Activated B cell treated with CpG ODN at 0.5 μM for 24 hours (primary cell): ENCODE measurements at regions not wholly inside any gene's neighbourhood (a gene's known extent, or its start where the extent isn't known, plus 50 kb on each side); places are given as distances from the start of the nearest gene placed in this dataset.

Experiments
- ATAC-seq: fragments of 200-7000 bp; cut with Tn5 transposase; one replicate; pipeline ENCODE4 v1.10.0; 2021; ENCODE audit warnings: low read depth, mild to moderate bottlenecking, moderate library complexity
- CTCF ChIA-PET: fragments of 350-600 bp; sonication (Branson Sonifier 250); formaldehyde crosslinking; loops from one replicate; lab custom pipeline; 2021; ENCODE audit warnings: antibody characterized with exemption; lab: Charles Lee
- POLR2A ChIA-PET: fragments of 350-600 bp; sonication (Branson Sonifier 250); formaldehyde crosslinking; loops from one replicate; lab custom pipeline; 2021; ENCODE audit warnings: antibody characterized with exemption; lab: Charles Lee
- DNase-seq: peaks from one replicate; pipeline ENCODE4 v3.0.0; 2022
- H3K27ac Mint-ChIP-seq: one replicate; pipeline ENCODE4 v1.8.0; 2020; ENCODE audit warnings: mixed read lengths
- H3K27me3 Mint-ChIP-seq: one replicate; pipeline ENCODE4 v1.8.0; 2021; ENCODE audit warnings: mixed read lengths
- H3K36me3 Mint-ChIP-seq: one replicate; pipeline ENCODE4 v1.8.0; 2021; ENCODE audit warnings: low read depth, mixed read lengths
- H3K4me1 Mint-ChIP-seq: one replicate; pipeline ENCODE4 v1.8.0; 2021; ENCODE audit warnings: mixed read lengths
- H3K4me3 Mint-ChIP-seq: one replicate; pipeline ENCODE4 v1.8.0; 2020; ENCODE audit warnings: mild to moderate bottlenecking, mixed read lengths
- H3K9me3 Mint-ChIP-seq: one replicate; pipeline ENCODE4 v1.8.0; 2020; ENCODE audit warnings: mixed read lengths
- intact Hi-C: fragments of 100-400 bp; cut with micrococcal nuclease; formaldehyde crosslinking; loops from one replicate; pipeline ENCODE4 v1.15.1; 2024
- TF ChIP-seq, protein P1 (sequence below): fragments of 200-600 bp; IDR thresholded peaks from one replicate; pipeline ENCODE4 v1.8.0; 2022; ENCODE audit warnings: antibody characterized with exemption, mild to moderate bottlenecking

DNA sequence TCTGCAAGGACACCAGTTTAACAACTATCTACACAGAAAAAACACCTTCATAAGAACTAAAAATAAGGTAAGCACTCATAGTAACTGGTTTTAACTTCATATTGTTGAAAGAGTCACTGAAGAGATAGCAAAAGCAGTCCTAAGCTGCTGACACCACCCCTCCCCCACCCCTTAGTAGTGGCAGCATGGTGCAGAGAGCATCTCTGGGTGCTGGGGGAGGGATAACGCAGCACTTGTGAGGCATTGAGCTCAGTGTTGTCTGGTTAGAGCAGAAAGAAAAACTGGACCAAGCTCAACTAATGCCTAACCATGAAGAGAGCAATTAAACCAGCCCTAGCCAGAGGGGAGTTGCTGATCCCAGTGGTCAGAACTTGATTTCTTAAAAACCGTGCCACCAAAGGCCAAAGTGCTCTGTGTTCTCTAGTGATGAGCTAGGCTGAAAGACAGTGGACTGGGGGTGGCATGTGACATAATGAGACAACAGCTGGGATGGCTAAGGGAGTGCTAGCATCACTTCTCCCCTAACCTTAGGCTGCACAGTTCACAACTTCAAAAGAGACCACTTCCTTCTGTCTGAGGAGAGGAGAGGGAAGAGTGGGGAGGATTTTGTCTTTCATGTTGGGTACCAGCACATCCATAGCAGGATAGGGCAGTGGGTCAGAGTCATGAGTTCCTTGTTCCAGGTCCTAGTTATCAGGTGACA lies 669.3 kb downstream of the PDHA2 start:
- H3K27me3 Mint-ChIP-seq = no peaks in the 10 kb centered on the region

DNA sequence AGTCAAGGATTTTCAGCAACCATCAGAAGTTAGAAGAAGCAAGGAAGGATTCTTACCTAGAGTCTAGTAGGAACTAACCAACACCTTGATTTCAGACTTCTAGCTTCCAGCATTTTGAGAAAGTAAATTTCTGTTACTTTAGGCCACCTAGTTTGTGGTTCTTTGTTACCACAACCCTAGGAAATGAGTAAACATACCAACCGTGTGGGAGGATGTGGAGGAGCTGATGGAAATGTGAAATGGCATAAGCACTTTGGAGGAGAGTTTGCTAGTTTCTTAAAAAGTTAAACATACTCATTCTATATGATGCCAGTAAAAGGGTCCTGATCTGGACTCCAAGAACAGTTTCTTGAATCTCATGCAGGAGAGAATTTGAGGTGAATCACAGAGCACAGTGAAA lies 679.4 kb downstream of the PDHA2 start:
- H3K9me3 Mint-ChIP-seq = peaks cover 8% of the 10 kb centered on the region
- H3K27ac Mint-ChIP-seq = no peak overlapping the region
- POLR2A ChIA-PET = no interaction called here
- H3K36me3 Mint-ChIP-seq = no peaks in the 10 kb centered on the region
- H3K4me1 Mint-ChIP-seq = no peaks in the 10 kb centered on the region
- intact Hi-C loops = no loop called here
- ATAC-seq (no peak), DNase-seq (no peak)
- no peak overlapping the region for H3K4me3 Mint-ChIP-seq
- TF ChIP-seq, protein P1, sequence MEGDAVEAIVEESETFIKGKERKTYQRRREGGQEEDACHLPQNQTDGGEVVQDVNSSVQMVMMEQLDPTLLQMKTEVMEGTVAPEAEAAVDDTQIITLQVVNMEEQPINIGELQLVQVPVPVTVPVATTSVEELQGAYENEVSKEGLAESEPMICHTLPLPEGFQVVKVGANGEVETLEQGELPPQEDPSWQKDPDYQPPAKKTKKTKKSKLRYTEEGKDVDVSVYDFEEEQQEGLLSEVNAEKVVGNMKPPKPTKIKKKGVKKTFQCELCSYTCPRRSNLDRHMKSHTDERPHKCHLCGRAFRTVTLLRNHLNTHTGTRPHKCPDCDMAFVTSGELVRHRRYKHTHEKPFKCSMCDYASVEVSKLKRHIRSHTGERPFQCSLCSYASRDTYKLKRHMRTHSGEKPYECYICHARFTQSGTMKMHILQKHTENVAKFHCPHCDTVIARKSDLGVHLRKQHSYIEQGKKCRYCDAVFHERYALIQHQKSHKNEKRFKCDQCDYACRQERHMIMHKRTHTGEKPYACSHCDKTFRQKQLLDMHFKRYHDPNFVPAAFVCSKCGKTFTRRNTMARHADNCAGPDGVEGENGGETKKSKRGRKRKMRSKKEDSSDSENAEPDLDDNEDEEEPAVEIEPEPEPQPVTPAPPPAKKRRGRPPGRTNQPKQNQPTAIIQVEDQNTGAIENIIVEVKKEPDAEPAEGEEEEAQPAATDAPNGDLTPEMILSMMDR = no peak
- CTCF ChIA-PET = no interaction called here
- no peaks in the 10 kb centered on the region for H3K27me3 Mint-ChIP-seq

More for the DNA sequence above, 669.3 kb downstream of the PDHA2 start:
- H3K4me1 Mint-ChIP-seq = no peaks in the 10 kb centered on the region
- no peak for DNase-seq
- ChIA-PET CTCF (no interaction called here), POLR2A (no interaction called here)
- H3K9me3 Mint-ChIP-seq = peaks cover 2% of the 10 kb centered on the region
- intact Hi-C loops = no loop called here
- no peaks in the 10 kb centered on the region for H3K36me3 Mint-ChIP-seq
- ATAC-seq = no peak
- TF ChIP-seq, protein P1 = no peak
- no peak overlapping the region for H3K27ac Mint-ChIP-seq
- H3K4me3 Mint-ChIP-seq = no peak overlapping the region

DNA sequence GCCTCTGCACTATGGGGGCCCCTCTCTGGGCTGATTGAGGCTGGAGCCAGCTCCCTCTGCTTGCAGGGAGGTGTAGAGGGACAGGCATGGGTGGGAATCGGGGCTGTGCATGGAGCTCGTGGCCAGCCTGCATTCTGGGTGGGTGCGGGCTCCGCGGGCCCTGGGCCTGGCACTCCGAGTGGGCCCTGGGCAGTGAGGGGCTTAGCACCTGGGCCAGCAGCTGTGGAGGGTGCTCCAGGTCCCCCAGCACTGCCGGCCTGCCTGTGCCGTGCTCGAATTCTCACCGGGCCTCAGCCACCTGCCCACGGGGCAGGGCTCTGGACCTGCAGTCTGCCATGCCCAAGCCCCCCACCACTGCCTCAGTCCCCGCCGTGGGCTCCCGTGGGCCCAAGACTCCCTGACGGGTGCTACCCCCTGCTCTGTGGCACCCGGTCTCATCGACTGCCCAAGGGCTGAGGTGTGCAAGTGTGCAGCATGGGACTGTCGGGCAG lies 681.2 kb downstream of the PDHA2 start:
- Mint-ChIP-seq H3K9me3 (peaks cover 8% of the 10 kb centered on the region), H3K36me3 (no peaks in the 10 kb centered on the region), H3K27me3 (no peaks in the 10 kb centered on the region), H3K4me3 (no peak overlapping the region), H3K27ac (no peak overlapping the region), H3K4me1 (no peaks in the 10 kb centered on the region)
- POLR2A ChIA-PET = no interaction called here
- TF ChIP-seq, protein P1 = no peak
- CTCF ChIA-PET = no interaction called here
- ATAC-seq = no peak
- no peak for DNase-seq
- intact Hi-C loops = no loop called here

DNA sequence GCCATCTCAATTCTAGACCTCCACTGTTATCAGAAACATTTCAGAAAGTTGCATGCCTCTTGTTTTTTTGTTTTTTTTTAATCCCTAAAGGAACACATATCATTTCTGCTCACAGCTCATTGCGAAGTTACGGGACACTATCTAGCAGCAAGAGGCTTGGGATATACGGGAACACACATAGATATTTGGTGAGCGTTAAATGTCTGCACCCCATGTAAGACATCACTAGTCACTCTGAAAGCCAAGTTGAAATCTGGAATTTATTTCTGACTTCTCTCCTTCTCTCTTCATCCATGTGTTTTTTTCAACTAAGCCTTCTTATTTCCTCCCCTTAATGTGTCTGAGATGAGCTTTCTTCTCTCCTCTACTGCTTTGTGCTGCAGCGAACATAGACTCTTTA lies 683.7 kb downstream of the PDHA2 start:
- Mint-ChIP-seq H3K9me3 (peaks cover 6% of the 10 kb centered on the region), H3K27me3 (no peaks in the 10 kb centered on the region), H3K36me3 (no peaks in the 10 kb centered on the region), H3K4me3 (no peak overlapping the region), H3K27ac (no peak overlapping the region), H3K4me1 (no peaks in the 10 kb centered on the region)
- ATAC-seq = no peak
- no peak for DNase-seq
- intact Hi-C loops = no loop called here
- POLR2A ChIA-PET = no interaction called here
- CTCF ChIA-PET = no interaction called here
- TF ChIP-seq, protein P1 = no peak

DNA sequence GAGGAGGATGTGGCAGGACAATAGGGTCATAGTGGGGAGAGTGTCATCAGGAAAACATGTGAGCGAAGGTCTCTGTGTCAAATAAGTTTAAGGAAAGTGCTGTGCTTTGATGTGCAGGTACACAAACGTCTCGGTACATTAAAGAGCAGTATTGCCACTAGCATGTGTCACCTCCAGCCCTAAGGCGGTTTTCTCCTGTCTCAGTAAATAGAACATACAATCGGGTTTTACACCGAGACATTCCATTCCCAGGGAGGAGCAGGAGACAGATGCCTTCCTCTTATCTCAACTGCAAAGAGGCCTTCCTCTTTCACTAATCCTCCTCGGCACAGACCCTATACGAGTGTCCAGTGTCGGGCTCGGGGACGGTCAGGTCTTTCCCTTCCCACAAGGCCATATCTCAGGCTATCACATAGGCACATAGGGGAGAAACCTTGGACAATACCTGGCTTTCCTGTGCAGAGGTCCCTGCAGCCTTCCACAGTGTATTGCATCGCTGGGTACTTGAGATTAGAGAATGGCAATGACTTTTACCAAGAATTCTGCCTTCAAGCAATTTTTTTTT lies 684.5 kb downstream of the PDHA2 start:
- Mint-ChIP-seq H3K27ac (no peak overlapping the region), H3K4me1 (no peaks in the 10 kb centered on the region), H3K9me3 (peaks cover 6% of the 10 kb centered on the region), H3K27me3 (no peaks in the 10 kb centered on the region), H3K36me3 (no peaks in the 10 kb centered on the region), H3K4me3 (no peak overlapping the region)
- intact Hi-C loops = no loop called here
- ATAC-seq = no peak
- ChIA-PET POLR2A (no interaction called here), CTCF (no interaction called here)
- TF ChIP-seq, protein P1 = no peak
- no peak for DNase-seq
